HPDE6-E6E7 (cell line): ENCODE measurements at regions not wholly inside any gene's neighbourhood (a gene's known extent, or its start where the extent isn't known, plus 50 kb on each side); places are given as distances from the start of the nearest gene placed in this dataset.

Experiments
- DNase-seq: peaks from one replicate; pipeline ENCODE4 v3.0.0; 2011; ENCODE audit warnings: missing footprints; ENCODE audit errors: extremely low spot score

GRCh38 chr7:25978466-25978865 lies 173.5 kb upstream of the NFE2L3 start:
- DNase-seq = no peak

- DNase-seq = no peak
Observed at GRCh38 chr7:25979605-25980004, 172.4 kb upstream of the NFE2L3 start.

GRCh38 chr7:25982684-25983083 lies 169.3 kb upstream of the NFE2L3 start:
- no peak for DNase-seq

- no peak for DNase-seq
Observed at GRCh38 chr7:25985196-25985595, 166.8 kb upstream of the NFE2L3 start.

GRCh38 chr7:25988640-25989039 lies 163.4 kb upstream of the NFE2L3 start:
- DNase-seq = no peak

GRCh38 chr7:25989140-25989705 lies 162.8 kb upstream of the NFE2L3 start:
- no peak for DNase-seq

GRCh38 chr7:25994433-25994994 lies 157.5 kb upstream of the NFE2L3 start:
- DNase-seq = no peak

GRCh38 chr7:25995216-25995615 lies 156.8 kb upstream of the NFE2L3 start:
- no peak for DNase-seq

GRCh38 chr7:25996006-25996408 lies 156.0 kb upstream of the NFE2L3 start:
- no peak for DNase-seq

- no peak for DNase-seq
Observed at GRCh38 chr7:25998499-25998898, 153.5 kb upstream of the NFE2L3 start.

- DNase-seq = no peak
Observed at GRCh38 chr7:26000841-26001240, 151.2 kb upstream of the NFE2L3 start.

- DNase-seq = no peak
Observed at GRCh38 chr7:26001662-26002244, 150.2 kb upstream of the NFE2L3 start.

GRCh38 chr7:26005683-26006410 lies 146.2 kb upstream of the NFE2L3 start:
- no peak for DNase-seq

GRCh38 chr7:26006426-26006825 lies 145.6 kb upstream of the NFE2L3 start:
- DNase-seq = no peak

GRCh38 chr7:26007510-26007909 lies 144.5 kb upstream of the NFE2L3 start:
- DNase-seq = no peak

- DNase-seq = no peak
Observed at GRCh38 chr7:26008428-26008827, 143.6 kb upstream of the NFE2L3 start.

GRCh38 chr7:26011039-26011696 lies 140.8 kb upstream of the NFE2L3 start:
- no peak for DNase-seq

- DNase-seq = no peak
Observed at GRCh38 chr7:26013551-26014083, 138.4 kb upstream of the NFE2L3 start.

- no peak for DNase-seq
Observed at GRCh38 chr7:26022982-26023381, 129.0 kb upstream of the NFE2L3 start.

GRCh38 chr7:26029911-26030310 lies 122.1 kb upstream of the NFE2L3 start:
- no peak for DNase-seq

- no peak for DNase-seq
Observed at GRCh38 chr7:26034391-26034790, 117.6 kb upstream of the NFE2L3 start.

GRCh38 chr7:26035552-26035951 lies 116.4 kb upstream of the NFE2L3 start:
- DNase-seq = no peak
